Calu3 (cell line): ENCODE measurements at regions not wholly inside any gene's neighbourhood (a gene's known extent, or its start where the extent isn't known, plus 50 kb on each side); places are given as distances from the start of the nearest gene placed in this dataset.

ENCODE experiments used
- BruUV-seq: library from RNA; stranded (reverse); fragments of 400-500 nt; replicated peaks from 2 replicates; lab custom pipeline; 2021; lab: Mats Ljungman, UMichigan
- CTCF ChIA-PET: fragments of 300-600 bp; sonication (Branson Sonifier 250); formaldehyde crosslinking; loops from one replicate; lab custom pipeline; 2022; ENCODE audit warnings: antibody characterized with exemption; lab: Charles Lee
- DNase-seq: peaks from one replicate; pipeline ENCODE4 v3.0.0; 2022
- H3K27ac Mint-ChIP-seq: one replicate; pipeline ENCODE4 v1.8.0; 2022; ENCODE audit warnings: mixed read lengths; ENCODE audit not compliant: unreplicated experiment
- H3K27me3 Mint-ChIP-seq: one replicate; pipeline ENCODE4 v1.8.0; 2022; ENCODE audit warnings: mixed read lengths; ENCODE audit not compliant: unreplicated experiment
- H3K36me3 Mint-ChIP-seq: one replicate; pipeline ENCODE4 v1.8.0; 2022; ENCODE audit warnings: mild to moderate bottlenecking, moderate library complexity, mixed read lengths; ENCODE audit not compliant: insufficient read depth, unreplicated experiment
- H3K4me1 Mint-ChIP-seq: one replicate; pipeline ENCODE4 v1.8.0; 2022; ENCODE audit warnings: mild to moderate bottlenecking, low read depth, mixed read lengths; ENCODE audit not compliant: unreplicated experiment
- H3K4me3 Mint-ChIP-seq: one replicate; pipeline ENCODE4 v1.8.0; 2022; ENCODE audit warnings: mild to moderate bottlenecking, low read depth, moderate library complexity, mixed read lengths; ENCODE audit not compliant: unreplicated experiment
- H3K9me3 Mint-ChIP-seq: one replicate; pipeline ENCODE4 v1.8.0; 2022; ENCODE audit warnings: low read depth, mixed read lengths; ENCODE audit not compliant: unreplicated experiment
- intact Hi-C: fragments of 100-400 bp; cut with micrococcal nuclease; formaldehyde crosslinking; loops from one replicate; pipeline ENCODE4 v1.10.0; 2022; ENCODE audit not compliant: unreplicated experiment
- TF ChIP-seq, protein P1 (sequence below): fragments of 200-600 bp; IDR thresholded peaks from one replicate; pipeline ENCODE4 v1.8.0; 2022; ENCODE audit warnings: antibody characterized with exemption; ENCODE audit not compliant: unreplicated experiment

DNA sequence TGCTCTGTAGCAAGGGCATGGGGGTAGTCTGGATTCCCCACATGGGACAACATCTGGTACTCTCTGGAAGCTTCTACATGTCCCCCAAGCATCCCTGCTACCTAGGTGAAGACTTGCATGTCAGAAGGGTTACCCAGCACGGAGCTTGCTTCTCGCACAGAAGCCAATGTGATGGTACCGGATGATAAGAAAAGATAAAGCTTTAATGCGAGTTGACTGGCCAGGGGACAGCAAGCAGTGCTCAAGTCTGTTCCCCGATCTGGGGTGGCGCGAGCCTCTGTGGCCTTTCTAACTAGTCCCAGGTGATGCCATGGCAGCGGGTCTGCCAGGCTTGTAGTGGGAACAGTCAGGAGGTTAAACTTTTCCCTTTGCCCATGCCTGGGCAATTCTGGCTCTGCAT is 70.0 kb upstream of the TIAM2 start:
- TF ChIP-seq, protein P1, sequence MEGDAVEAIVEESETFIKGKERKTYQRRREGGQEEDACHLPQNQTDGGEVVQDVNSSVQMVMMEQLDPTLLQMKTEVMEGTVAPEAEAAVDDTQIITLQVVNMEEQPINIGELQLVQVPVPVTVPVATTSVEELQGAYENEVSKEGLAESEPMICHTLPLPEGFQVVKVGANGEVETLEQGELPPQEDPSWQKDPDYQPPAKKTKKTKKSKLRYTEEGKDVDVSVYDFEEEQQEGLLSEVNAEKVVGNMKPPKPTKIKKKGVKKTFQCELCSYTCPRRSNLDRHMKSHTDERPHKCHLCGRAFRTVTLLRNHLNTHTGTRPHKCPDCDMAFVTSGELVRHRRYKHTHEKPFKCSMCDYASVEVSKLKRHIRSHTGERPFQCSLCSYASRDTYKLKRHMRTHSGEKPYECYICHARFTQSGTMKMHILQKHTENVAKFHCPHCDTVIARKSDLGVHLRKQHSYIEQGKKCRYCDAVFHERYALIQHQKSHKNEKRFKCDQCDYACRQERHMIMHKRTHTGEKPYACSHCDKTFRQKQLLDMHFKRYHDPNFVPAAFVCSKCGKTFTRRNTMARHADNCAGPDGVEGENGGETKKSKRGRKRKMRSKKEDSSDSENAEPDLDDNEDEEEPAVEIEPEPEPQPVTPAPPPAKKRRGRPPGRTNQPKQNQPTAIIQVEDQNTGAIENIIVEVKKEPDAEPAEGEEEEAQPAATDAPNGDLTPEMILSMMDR: no peak
- H3K4me3 Mint-ChIP-seq: no peak overlapping the region
- CTCF ChIA-PET: interaction anchor here (0.7 kb wide), 1 partner anchor 142 kb away, joined by 3 read pairs; no protein-coding TSS in a partner anchor
- no peaks in the 10 kb centered on the region for H3K9me3 Mint-ChIP-seq
- no peaks in the 10 kb centered on the region for H3K27me3 Mint-ChIP-seq
- no peaks in the 10 kb centered on the region for H3K36me3 Mint-ChIP-seq
- no peak overlapping the region for H3K27ac Mint-ChIP-seq
- no peak for DNase-seq
- H3K4me1 Mint-ChIP-seq: peaks cover 15% of the 10 kb centered on the region
- no TSS peak for BruUV-seq
- intact Hi-C loops: loop anchor here (10.0 kb wide), 2 partner anchors 70 to 160 kb away; partner anchors contain the start of gene TIAM2

DNA sequence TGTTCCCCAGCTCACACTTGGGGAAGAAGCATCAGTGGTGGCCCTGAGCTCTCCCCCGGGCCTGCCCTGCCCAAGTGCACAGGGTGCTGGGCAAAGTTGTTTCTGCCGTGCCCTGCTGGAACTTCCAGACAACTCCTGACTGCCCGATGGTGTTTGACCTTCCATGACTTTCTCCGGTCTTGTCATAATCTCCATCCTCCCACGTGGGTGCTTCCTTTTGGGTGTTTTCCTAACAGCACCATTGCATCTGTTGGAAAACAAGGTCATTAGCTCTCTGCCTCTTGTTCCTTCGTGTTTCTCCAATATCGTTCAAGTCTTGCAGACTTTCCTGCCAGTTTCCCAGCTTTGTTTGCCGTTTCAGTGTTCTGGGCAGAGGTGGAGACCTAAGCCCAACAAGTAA is 68.7 kb upstream of the TIAM2 start:
- no peak for DNase-seq
- BruUV-seq: no TSS peak
- intact Hi-C loops: loop anchor here (10.0 kb wide), 2 partner anchors 68 to 158 kb away; partner anchors contain the start of gene TIAM2
- TF ChIP-seq, protein P1: no peak
- no peaks in the 10 kb centered on the region for H3K9me3 Mint-ChIP-seq
- CTCF ChIA-PET: no interaction called here
- H3K36me3 Mint-ChIP-seq: no peaks in the 10 kb centered on the region
- no peaks in the 10 kb centered on the region for H3K27me3 Mint-ChIP-seq
- peaks cover 15% of the 10 kb centered on the region for H3K4me1 Mint-ChIP-seq
- no peak overlapping the region for H3K27ac Mint-ChIP-seq
- no peak overlapping the region for H3K4me3 Mint-ChIP-seq

- Mint-ChIP-seq H3K4me1 (peaks cover 29% of the 10 kb centered on the region), H3K9me3 (no peaks in the 10 kb centered on the region), H3K4me3 (no peak overlapping the region), H3K36me3 (no peaks in the 10 kb centered on the region), H3K27me3 (no peaks in the 10 kb centered on the region), H3K27ac (no peak overlapping the region)
- no TSS peak for BruUV-seq
- intact Hi-C loops: loop anchor here (1.0 to 10.0 kb wide), 5 partner anchors 60 to 320 kb away; partner anchors contain the start of gene TIAM2
- CTCF ChIA-PET: interaction anchor here (1.0 to 2.0 kb wide), 2 partner anchors 14 to 60 kb away, joined by 3 to 5 read pairs; no protein-coding TSS in a partner anchor
- TF ChIP-seq, protein P1: peak; percentile 34
- peak; percentile 69 for DNase-seq
Observed at GRCh38 chr6:154928325-154928922, 66.7 kb upstream of the TIAM2 start.

DNA sequence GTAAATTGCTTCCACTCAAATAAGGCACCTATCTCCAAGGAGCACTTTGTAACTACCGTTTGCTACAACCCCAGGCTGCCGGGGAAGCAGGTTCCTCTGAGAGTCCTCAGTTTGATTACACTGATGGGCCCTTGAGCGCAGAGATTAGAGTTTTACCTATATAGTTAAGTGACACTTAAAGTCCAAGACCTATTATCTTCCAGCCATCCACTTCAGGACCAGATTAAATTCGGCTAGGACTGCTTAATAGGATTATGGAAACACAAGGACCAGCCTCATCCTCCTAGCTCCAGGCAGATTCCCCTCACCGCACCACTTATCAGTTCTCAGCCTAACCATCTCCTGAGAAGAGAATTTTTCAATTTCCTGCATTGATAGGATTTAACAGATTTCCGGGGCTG is 64.7 kb upstream of the TIAM2 start:
- H3K9me3 Mint-ChIP-seq: no peaks in the 10 kb centered on the region
- no peak overlapping the region for H3K27ac Mint-ChIP-seq
- intact Hi-C loops: no loop called here
- H3K36me3 Mint-ChIP-seq: no peaks in the 10 kb centered on the region
- no TSS peak for BruUV-seq
- CTCF ChIA-PET: interaction anchor here (0.7 to 1.2 kb wide), 2 partner anchors 236 to 255 kb away, joined by 5 to 6 read pairs; no protein-coding TSS in a partner anchor
- peaks cover 28% of the 10 kb centered on the region for H3K4me1 Mint-ChIP-seq
- DNase-seq: no peak
- no peak overlapping the region for H3K4me3 Mint-ChIP-seq
- TF ChIP-seq, protein P1: no peak
- H3K27me3 Mint-ChIP-seq: no peaks in the 10 kb centered on the region
